Gastrocnemius medialis (tissue), 4 donors: ENCODE measurements at regions not wholly inside any gene's neighbourhood (a gene's known extent, or its start where the extent isn't known, plus 50 kb on each side); places are given as distances from the start of the nearest gene placed in this dataset.

Experiments used
- ATAC-seq, 2 donors: fragments of 150-250 bp; one replicate each; pipeline ENCODE4 v1.9.1; 2016
- DNase-seq, 2 donors: peaks; one replicate each; pipeline ENCODE4 v3.0.0-alpha.2; 2019
- H3K27ac ChIP-seq, 4 donors: fragments of 200-600 bp; sonication (generic); 1 replicate in 1 of 4; 2 replicates in 3 of 4; pipeline ENCODE4 v1.5.1; 2016 to 2018; ENCODE audit warnings: mild to moderate bottlenecking in 2 of 4, moderate library complexity in 1 of 4
- H3K27me3 ChIP-seq, 3 donors: fragments of 200-600 bp; sonication (generic) in 2 of 3; 1 replicate in 1 of 3; 2 replicates in 2 of 3; pipeline versions ENCODE4 v1.5.1 to v1.6.0; 2016 to 2019; ENCODE audit warnings: mild to moderate bottlenecking in 1 of 3, moderate library complexity in 1 of 3
- H3K36me3 ChIP-seq, 2 donors: fragments of 200-600 bp; sonication (generic) in 1 of 2; one replicate each; pipeline ENCODE4 v1.5.1; 2017 to 2018
- H3K4me1 ChIP-seq, 2 donors: fragments of 200-600 bp; sonication (generic) in 1 of 2; one replicate each; pipeline ENCODE4 v1.5.1; 2016 to 2017; ENCODE audit warnings: mild to moderate bottlenecking in 2 of 2
- H3K4me3 ChIP-seq, 4 donors: fragments of 200-600 bp; sonication (generic) in 3 of 4; 1 replicate in 1 of 4; 2 replicates in 3 of 4; pipeline ENCODE4 v1.5.1; 2016 to 2019; ENCODE audit warnings: mild to moderate bottlenecking in 2 of 4
- H3K9me3 ChIP-seq, 3 donors: fragments of 200-600 bp; sonication (generic) in 2 of 3; 1 replicate in 1 of 3; 2 replicates in 2 of 3; pipeline ENCODE4 v1.5.1; 2016 to 2019
- CTCF ChIP-seq, 5 experiments: fragments of 450-650 bp in 3 of 5; fragments of 200-600 bp in 2 of 5; sonication (generic) in 2 of 5; IDR thresholded peaks in 4 of 5; conservative IDR thresholded peaks in 1 of 5; 1 replicate in 4 of 5; 2 replicates in 1 of 5; pipeline ENCODE4 v1.5.1; 2016 to 2019; ENCODE audit warnings: antibody characterized with exemption in 5 of 5, mild to moderate bottlenecking in 3 of 5, moderate library complexity in 3 of 5
- POLR2A ChIP-seq, 2 donors: fragments of 450-650 bp; IDR thresholded peaks; one replicate each; pipeline ENCODE4 v1.6.1; 2017; ENCODE audit warnings: antibody characterized with exemption in 2 of 2, mild to moderate bottlenecking in 2 of 2, moderate library complexity in 2 of 2
- in situ Hi-C, 4 donors: fragments of 200-750 bp; cut with MboI; loops; one replicate each; pipeline versions ENCODE4 v1.15.0 to v1.8.0; 2017; ENCODE audit warnings: low sequenced_read_pairs in 4 of 4
- intact Hi-C: fragments of 100-400 bp; cut with DNase I; formaldehyde crosslinking; loops from one replicate; pipeline ENCODE4 v1.15.1; 2023; ENCODE audit warnings: low total_unique reads

GRCh38 chr2:80852079-80852807 lies 547.7 kb upstream of the LRRTM1 start:
- intact Hi-C loops, result no loop called here

DNA sequence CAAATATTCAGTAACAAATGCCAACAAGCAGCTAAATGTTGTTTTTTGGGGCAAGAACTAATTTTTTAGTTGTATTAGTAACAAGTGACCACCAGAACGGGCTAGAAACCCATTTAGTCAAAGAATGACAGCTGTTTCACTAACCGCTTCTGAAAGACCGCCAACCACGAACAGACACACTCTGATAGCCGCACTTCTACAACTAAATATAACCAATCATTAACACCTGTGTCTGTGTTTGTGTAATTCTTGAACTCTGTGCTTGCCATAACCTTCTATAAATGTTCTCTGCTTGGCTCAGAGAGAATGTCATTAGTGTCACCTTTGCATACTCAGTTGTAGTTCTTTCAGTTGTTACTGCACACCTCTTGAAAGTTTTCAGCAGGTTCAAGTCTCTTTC lies 526.3 kb upstream of the LRRTM1 start:
- in situ Hi-C loops (no loop called here), intact Hi-C loops (no loop called here)
- Histone ChIP-seq H3K27ac (no peak overlapping the region), H3K4me3 (no peak overlapping the region), H3K27me3 (no peaks in the 10 kb centered on the region), H3K9me3 (no peaks in the 10 kb centered on the region), H3K4me1 (no peaks in the 10 kb centered on the region), H3K36me3 (no peaks in the 10 kb centered on the region)
- DNase-seq (no peak), ATAC-seq (no peak)
- TF ChIP-seq CTCF (IDR thresholded peaks at IDR 0.05 in 4 of 5, conservative IDR thresholded peaks at IDR 0.05 in 1 of 5) (no peak), POLR2A (IDR thresholded peaks at IDR 0.05) (no peak)

More at GRCh38 chr2:80852079-80852807, 547.7 kb upstream of the LRRTM1 start:
- H3K4me1 ChIP-seq, result no peaks in the 10 kb centered on the region
- H3K9me3 ChIP-seq, result no peaks in the 10 kb centered on the region
- in situ Hi-C loops, result no loop called here
- no peak overlapping the region for H3K27ac ChIP-seq
- ATAC-seq (no peak), DNase-seq (no peak)
- no peak overlapping the region for H3K4me3 ChIP-seq
- no peaks in the 10 kb centered on the region for H3K27me3 ChIP-seq
- no peak for TF ChIP-seq CTCF (IDR thresholded peaks at IDR 0.05 in 4 of 5, conservative IDR thresholded peaks at IDR 0.05 in 1 of 5)
- TF ChIP-seq POLR2A (IDR thresholded peaks at IDR 0.05), result no peak
- H3K36me3 ChIP-seq, result no peaks in the 10 kb centered on the region

GRCh38 chr2:80822999-80823398 lies 518.4 kb upstream of the LRRTM1 start:
- Histone ChIP-seq H3K9me3 (no peaks in the 10 kb centered on the region), H3K4me1 (no peaks in the 10 kb centered on the region), H3K4me3 (no peak overlapping the region), H3K27ac (no peak overlapping the region), H3K36me3 (no peaks in the 10 kb centered on the region), H3K27me3 (no peaks in the 10 kb centered on the region)
- TF ChIP-seq POLR2A (IDR thresholded peaks at IDR 0.05) (no peak), CTCF (IDR thresholded peaks at IDR 0.05 in 4 of 5, conservative IDR thresholded peaks at IDR 0.05 in 1 of 5) (no peak)
- intact Hi-C loops (no loop called here), in situ Hi-C loops (no loop called here)
- no peak for ATAC-seq
- no peak for DNase-seq

DNA sequence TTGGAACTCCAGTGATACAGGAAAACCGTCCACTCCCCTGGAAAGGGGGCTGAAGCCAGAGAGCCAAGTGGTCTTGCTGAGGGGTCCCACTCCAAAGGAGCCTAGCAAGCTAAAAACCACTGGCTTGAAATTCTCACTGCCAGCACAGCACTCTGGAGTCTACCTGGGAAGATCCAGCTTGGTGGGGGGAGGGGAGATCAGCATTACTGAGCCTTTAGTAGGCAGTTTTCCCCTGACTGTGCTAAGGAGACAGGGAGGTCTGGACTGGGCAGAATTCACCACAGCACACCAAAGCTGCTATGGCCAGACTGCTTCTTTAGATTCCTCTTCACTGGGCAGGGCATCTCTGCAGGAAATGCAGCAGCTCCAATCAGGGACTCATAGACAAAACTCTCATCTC lies 510.7 kb upstream of the LRRTM1 start:
- intact Hi-C loops, result no loop called here
- Histone ChIP-seq H3K4me1 (no peaks in the 10 kb centered on the region), H3K36me3 (no peaks in the 10 kb centered on the region), H3K9me3 (no peaks in the 10 kb centered on the region), H3K27me3 (no peaks in the 10 kb centered on the region), H3K27ac (no peak overlapping the region), H3K4me3 (no peak overlapping the region)
- DNase-seq, result no peak
- no peak for ATAC-seq
- TF ChIP-seq POLR2A (IDR thresholded peaks at IDR 0.05) (no peak), CTCF (IDR thresholded peaks at IDR 0.05 in 4 of 5, conservative IDR thresholded peaks at IDR 0.05 in 1 of 5) (no peak)
- in situ Hi-C loops, result no loop called here

DNA sequence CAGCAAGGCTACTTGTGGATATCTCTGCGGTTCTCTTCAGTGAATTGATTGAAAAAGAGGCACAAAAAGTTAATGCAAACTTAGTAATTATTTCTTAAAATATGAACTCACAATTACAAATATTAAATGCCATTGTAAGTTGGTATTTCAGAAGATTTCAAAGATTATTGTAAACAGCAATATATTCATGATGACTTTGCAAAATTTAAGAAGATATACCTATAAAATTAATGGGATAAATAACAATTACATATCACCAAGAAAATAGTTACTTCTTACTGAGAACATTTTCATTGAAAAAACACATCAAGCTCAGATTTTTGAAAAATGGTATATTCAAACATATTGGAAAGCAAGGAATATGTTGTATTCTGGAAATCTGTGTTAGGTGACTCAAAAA lies 482.0 kb upstream of the LRRTM1 start:
- in situ Hi-C loops, result no loop called here
- ATAC-seq, result no peak

More for the DNA sequence above, 482.0 kb upstream of the LRRTM1 start:
- no peak for TF ChIP-seq CTCF (IDR thresholded peaks at IDR 0.05 in 4 of 5, conservative IDR thresholded peaks at IDR 0.05 in 1 of 5)
- TF ChIP-seq POLR2A (IDR thresholded peaks at IDR 0.05), result no peak
- Histone ChIP-seq H3K4me1 (no peaks in the 10 kb centered on the region), H3K9me3 (no peaks in the 10 kb centered on the region), H3K27me3 (no peaks in the 10 kb centered on the region), H3K36me3 (no peaks in the 10 kb centered on the region), H3K4me3 (no peak overlapping the region), H3K27ac (no peak overlapping the region)
- no peak for DNase-seq
- intact Hi-C loops, result no loop called here
